Neural progenitor cell (in vitro differentiated cells): ENCODE measurements at regions not wholly inside any gene's neighbourhood (a gene's known extent, or its start where the extent isn't known, plus 50 kb on each side); places are given as distances from the start of the nearest gene placed in this dataset.

Source experiments
- DNase-seq: peaks from one replicate; pipeline ENCODE4 v3.0.0-alpha.2; 2016; ENCODE audit warnings: low spot score
- H2AFZ ChIP-seq: fragments of 200-600 bp; sonication (generic); replicated peaks from 2 replicates; pipeline ENCODE4 v1.6.1; 2016; ENCODE audit warnings: antibody characterized with exemption
- H3F3A ChIP-seq: fragments of 200-600 bp; sonication (generic); 2 replicates; pipeline ENCODE4 v1.6.1; 2016; ENCODE audit warnings: antibody characterized with exemption, low read depth
- H3K27ac ChIP-seq: fragments of 200-600 bp; sonication (generic); 2 replicates; pipeline ENCODE4 v1.5.1; 2016; ENCODE audit warnings: mild to moderate bottlenecking
- H3K27me3 ChIP-seq: fragments of 200-600 bp; sonication (generic); 2 replicates; pipeline ENCODE4 v1.6.1; 2016; ENCODE audit warnings: mild to moderate bottlenecking, moderate library complexity
- H3K36me3 ChIP-seq: fragments of 200-600 bp; sonication (generic); 2 replicates; pipeline ENCODE4 v1.5.1; 2016
- H3K4me1 ChIP-seq: fragments of 200-600 bp; sonication (generic); 2 replicates; pipeline ENCODE4 v1.6.1; 2016; ENCODE audit warnings: mixed run types
- H3K4me2 ChIP-seq: fragments of 200-600 bp; sonication (generic); 2 replicates; pipeline ENCODE4 v1.6.1; 2016
- H3K4me3 ChIP-seq: fragments of 200-600 bp; sonication (generic); 2 replicates; pipeline ENCODE4 v1.5.1; 2016
- H3K79me2 ChIP-seq: fragments of 200-600 bp; sonication (generic); 2 replicates; pipeline ENCODE4 v1.6.1; 2016; ENCODE audit warnings: low read depth
- H3K9ac ChIP-seq: fragments of 200-600 bp; sonication (generic); 2 replicates; pipeline ENCODE4 v1.6.1; 2016
- H3K9me3 ChIP-seq: fragments of 200-600 bp; sonication (generic); 2 replicates; pipeline ENCODE4 v1.5.1; 2016; ENCODE audit warnings: low read depth
- H4K20me1 ChIP-seq: fragments of 200-600 bp; sonication (generic); 2 replicates; pipeline ENCODE4 v1.6.1; 2016; ENCODE audit warnings: low read depth
- H3K27ac Mint-ChIP-seq: 3 replicates; pipeline ENCODE4 v1.8.0; 2021; ENCODE audit warnings: mixed read lengths
- H3K27me3 Mint-ChIP-seq: 2 replicates; pipeline ENCODE4 v1.8.0; 2022; ENCODE audit warnings: low read depth, mild to moderate bottlenecking, inconsistent platforms, moderate library complexity, mixed read lengths; ENCODE audit not compliant: insufficient read depth
- H3K36me3 Mint-ChIP-seq: 3 replicates; pipeline ENCODE4 v1.8.0; 2021; ENCODE audit warnings: mixed read lengths
- H3K4me1 Mint-ChIP-seq: 3 replicates; pipeline ENCODE4 v1.8.0; 2021; ENCODE audit warnings: mixed read lengths
- H3K4me3 Mint-ChIP-seq: 3 replicates; pipeline ENCODE4 v1.8.0; 2021; ENCODE audit warnings: mild to moderate bottlenecking, moderate library complexity, mixed read lengths
- H3K9me3 Mint-ChIP-seq: 3 replicates; pipeline ENCODE4 v1.8.0; 2020; ENCODE audit warnings: mixed read lengths
- EZH2 ChIP-seq: fragments of 200-600 bp; sonication (generic); IDR thresholded peaks from 2 replicates; pipeline ENCODE4 v1.6.1; 2017; ENCODE audit warnings: antibody characterized with exemption, mild to moderate bottlenecking, moderate library complexity
- EZH2phosphoT487 ChIP-seq: fragments of 200-600 bp; sonication (generic); IDR thresholded peaks from 2 replicates; pipeline ENCODE4 v1.6.1; 2017; ENCODE audit warnings: antibody characterized with exemption
- TF ChIP-seq, protein P1 (sequence below): fragments of 200-600 bp; sonication (generic); IDR thresholded peaks from 2 replicates; pipeline ENCODE4 v1.5.1; 2017; ENCODE audit warnings: antibody characterized with exemption, mild to moderate bottlenecking

- Histone ChIP-seq H3K27me3 (no peaks in the 10 kb centered on the region), H3K4me1 (no peaks in the 10 kb centered on the region), H3K9me3 (no peaks in the 10 kb centered on the region), H3K4me3 (no peak overlapping the region), H3K4me2 (no peak overlapping the region), H2AFZ (no peak overlapping the region), H3F3A (no peaks in the 10 kb centered on the region), H3K36me3 (no peaks in the 10 kb centered on the region), H3K9ac (no peak overlapping the region), H4K20me1 (no peaks in the 10 kb centered on the region), H3K79me2 (no peaks in the 10 kb centered on the region), H3K27ac (no peak overlapping the region)
- H3K4me3 Mint-ChIP-seq, result no peak overlapping the region
- H3K36me3 Mint-ChIP-seq, result no peaks in the 10 kb centered on the region
- no peak for TF ChIP-seq EZH2
- TF ChIP-seq, protein P1, sequence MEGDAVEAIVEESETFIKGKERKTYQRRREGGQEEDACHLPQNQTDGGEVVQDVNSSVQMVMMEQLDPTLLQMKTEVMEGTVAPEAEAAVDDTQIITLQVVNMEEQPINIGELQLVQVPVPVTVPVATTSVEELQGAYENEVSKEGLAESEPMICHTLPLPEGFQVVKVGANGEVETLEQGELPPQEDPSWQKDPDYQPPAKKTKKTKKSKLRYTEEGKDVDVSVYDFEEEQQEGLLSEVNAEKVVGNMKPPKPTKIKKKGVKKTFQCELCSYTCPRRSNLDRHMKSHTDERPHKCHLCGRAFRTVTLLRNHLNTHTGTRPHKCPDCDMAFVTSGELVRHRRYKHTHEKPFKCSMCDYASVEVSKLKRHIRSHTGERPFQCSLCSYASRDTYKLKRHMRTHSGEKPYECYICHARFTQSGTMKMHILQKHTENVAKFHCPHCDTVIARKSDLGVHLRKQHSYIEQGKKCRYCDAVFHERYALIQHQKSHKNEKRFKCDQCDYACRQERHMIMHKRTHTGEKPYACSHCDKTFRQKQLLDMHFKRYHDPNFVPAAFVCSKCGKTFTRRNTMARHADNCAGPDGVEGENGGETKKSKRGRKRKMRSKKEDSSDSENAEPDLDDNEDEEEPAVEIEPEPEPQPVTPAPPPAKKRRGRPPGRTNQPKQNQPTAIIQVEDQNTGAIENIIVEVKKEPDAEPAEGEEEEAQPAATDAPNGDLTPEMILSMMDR, result no peak
- no peak for TF ChIP-seq EZH2phosphoT487
- H3K27me3 Mint-ChIP-seq, result no peaks in the 10 kb centered on the region
- H3K27ac Mint-ChIP-seq, result no peak overlapping the region
- no peak for DNase-seq
- H3K4me1 Mint-ChIP-seq, result no peaks in the 10 kb centered on the region
- H3K9me3 Mint-ChIP-seq, result peaks cover 6% of the 10 kb centered on the region
Observed at GRCh38 chr7:53768186-53768585, 732.8 kb downstream of the POM121L12 start.

GRCh38 chr7:53771701-53772100 is 736.3 kb downstream of the POM121L12 start:
- Histone ChIP-seq H3K4me1 (no peaks in the 10 kb centered on the region), H3K79me2 (no peaks in the 10 kb centered on the region), H3K27me3 (no peaks in the 10 kb centered on the region), H3K9me3 (no peaks in the 10 kb centered on the region), H2AFZ (no peak overlapping the region), H4K20me1 (no peaks in the 10 kb centered on the region), H3K36me3 (no peaks in the 10 kb centered on the region), H3K27ac (no peak overlapping the region), H3F3A (no peaks in the 10 kb centered on the region), H3K4me2 (no peak overlapping the region), H3K9ac (no peak overlapping the region), H3K4me3 (no peak overlapping the region)
- peaks cover 3% of the 10 kb centered on the region for H3K9me3 Mint-ChIP-seq
- TF ChIP-seq, protein P1, result no peak
- no peak for TF ChIP-seq EZH2
- no peak overlapping the region for H3K4me3 Mint-ChIP-seq
- no peaks in the 10 kb centered on the region for H3K4me1 Mint-ChIP-seq
- no peaks in the 10 kb centered on the region for H3K27me3 Mint-ChIP-seq
- no peak for DNase-seq
- no peaks in the 10 kb centered on the region for H3K36me3 Mint-ChIP-seq
- no peak overlapping the region for H3K27ac Mint-ChIP-seq

DNA sequence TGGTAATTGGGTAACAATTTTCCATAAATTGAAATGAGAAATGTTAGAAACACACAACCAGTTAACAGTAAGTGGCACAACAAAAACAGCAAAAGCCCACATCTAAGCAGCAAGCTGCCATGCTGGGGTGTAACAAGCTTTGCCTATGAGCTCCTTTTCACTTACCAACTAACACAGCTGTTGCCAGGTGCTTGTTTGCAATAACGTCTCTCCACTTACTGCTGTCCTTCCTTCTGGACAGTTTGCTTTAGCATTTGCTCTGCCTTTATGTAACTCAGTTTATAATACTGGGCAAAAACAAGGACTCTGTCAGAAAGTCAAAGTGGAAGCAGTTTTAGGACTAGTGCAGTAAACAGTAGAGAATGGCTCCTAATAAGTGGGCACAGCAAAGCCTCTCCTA is 740.9 kb downstream of the POM121L12 start:
- H3K9me3 Mint-ChIP-seq, result no peaks in the 10 kb centered on the region
- Histone ChIP-seq H4K20me1 (no peaks in the 10 kb centered on the region), H3K27me3 (no peaks in the 10 kb centered on the region), H3K4me2 (no peak overlapping the region), H2AFZ (peak overlapping the region; percentile 69), H3K4me1 (no peaks in the 10 kb centered on the region), H3K36me3 (no peaks in the 10 kb centered on the region), H3K9ac (no peak overlapping the region), H3K79me2 (no peaks in the 10 kb centered on the region), H3K27ac (no peak overlapping the region), H3K4me3 (no peak overlapping the region), H3K9me3 (no peaks in the 10 kb centered on the region), H3F3A (no peaks in the 10 kb centered on the region)
- no peaks in the 10 kb centered on the region for H3K27me3 Mint-ChIP-seq
- TF ChIP-seq, protein P1, result no peak
- TF ChIP-seq EZH2phosphoT487, result no peak
- no peak for TF ChIP-seq EZH2
- no peaks in the 10 kb centered on the region for H3K4me1 Mint-ChIP-seq
- H3K36me3 Mint-ChIP-seq, result no peaks in the 10 kb centered on the region
- no peak overlapping the region for H3K27ac Mint-ChIP-seq
- H3K4me3 Mint-ChIP-seq, result no peak overlapping the region
- no peak for DNase-seq

DNA sequence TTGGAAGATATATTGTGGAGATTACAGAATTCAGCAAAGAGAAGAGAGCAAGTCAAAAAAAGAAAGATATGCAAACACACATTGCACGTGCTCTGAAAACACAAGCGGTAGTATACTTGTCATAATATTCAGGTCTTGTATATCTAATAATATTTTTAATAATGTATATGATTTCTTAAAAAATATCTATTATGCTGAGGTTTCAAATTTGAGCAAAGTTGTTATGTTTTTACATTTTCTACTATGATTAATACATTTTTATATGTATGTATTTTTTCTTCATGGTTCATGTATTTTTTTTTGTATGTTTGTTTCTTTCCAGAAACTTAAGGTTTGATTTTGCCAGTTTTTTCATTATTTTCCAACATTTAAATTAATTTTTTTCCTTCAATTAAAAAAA is 752.4 kb upstream of the VSTM2A start:
- TF ChIP-seq, protein P1, result no peak
- no peak for TF ChIP-seq EZH2phosphoT487
- TF ChIP-seq EZH2, result no peak
- Histone ChIP-seq H3K9me3 (peaks cover 4% of the 10 kb centered on the region), H3K27ac (no peak overlapping the region), H3K4me2 (no peak overlapping the region), H3K9ac (no peak overlapping the region), H4K20me1 (no peaks in the 10 kb centered on the region), H3K4me3 (no peak overlapping the region), H2AFZ (no peak overlapping the region), H3K27me3 (no peaks in the 10 kb centered on the region), H3K36me3 (no peaks in the 10 kb centered on the region), H3K4me1 (no peaks in the 10 kb centered on the region), H3K79me2 (no peaks in the 10 kb centered on the region), H3F3A (no peaks in the 10 kb centered on the region)
- H3K4me1 Mint-ChIP-seq, result no peaks in the 10 kb centered on the region
- H3K27ac Mint-ChIP-seq, result no peak overlapping the region
- DNase-seq, result no peak
- no peaks in the 10 kb centered on the region for H3K36me3 Mint-ChIP-seq
- H3K4me3 Mint-ChIP-seq, result no peak overlapping the region
- H3K9me3 Mint-ChIP-seq, result no peaks in the 10 kb centered on the region
- peaks cover 2% of the 10 kb centered on the region for H3K27me3 Mint-ChIP-seq
